H1 (cell line): ENCODE measurements at regions not wholly inside any gene's neighbourhood (a gene's known extent, or its start where the extent isn't known, plus 50 kb on each side); places are given as distances from the start of the nearest gene placed in this dataset.

Experiments used
- CTCF ChIA-PET: fragments of 300-600 bp; sonication (Branson Sonifier 250); formaldehyde crosslinking; loops from one replicate; lab custom pipeline; 2021; ENCODE audit not compliant: partially characterized antibody; lab: Charles Lee
- POLR2A ChIA-PET: fragments of 300-600 bp; sonication (Branson Sonifier 250); formaldehyde crosslinking; loops from one replicate; lab custom pipeline; 2021; ENCODE audit warnings: inconsistent platforms; ENCODE audit not compliant: partially characterized antibody; lab: Charles Lee
- DNase-seq, 2 experiments: peaks; one replicate each; pipeline versions ENCODE4 v3.0.0 to v3.0.0-alpha.2; 2010 to 2022; ENCODE audit warnings: low spot score in 2 of 2, low read depth in 1 of 2, mixed read lengths in 1 of 2
- FAIRE-seq: peaks from 2 replicates; lab custom pipeline; 2011; peaks lifted over from hg19 to GRCh38; lab: Jason Lieb, UNC
- H2AFZ ChIP-seq: 2 replicates; pipeline ENCODE4 v1.8.1; 2012; ENCODE audit warnings: low read length, inconsistent platforms
- H2AK5ac ChIP-seq: 2 replicates; pipeline ENCODE4 v1.6.1; 2013; ENCODE audit warnings: low read depth, low read length
- H2BK120ac ChIP-seq: replicated peaks from 2 replicates; pipeline ENCODE3; 2013; ENCODE audit warnings: low read depth, low read length, inconsistent platforms
- H2BK12ac ChIP-seq: 2 replicates; pipeline ENCODE4 v1.6.1; 2013; ENCODE audit warnings: low read depth, low read length
- H2BK15ac ChIP-seq: 2 replicates; pipeline ENCODE4 v1.6.1; 2013; ENCODE audit warnings: low read length
- H2BK20ac ChIP-seq: 2 replicates; pipeline ENCODE4 v1.6.1; 2013; ENCODE audit warnings: low read length
- H2BK5ac ChIP-seq: 2 replicates; pipeline ENCODE4 v1.6.1; 2013; ENCODE audit warnings: low read depth, low read length
- H3K14ac ChIP-seq: 2 replicates; pipeline ENCODE4 v1.6.1; 2013; ENCODE audit warnings: inconsistent platforms; ENCODE audit not compliant: insufficient read length
- H3K18ac ChIP-seq: 2 replicates; pipeline ENCODE4 v1.6.1; 2013; ENCODE audit warnings: low read length; ENCODE audit errors: extremely low read depth
- H3K23ac ChIP-seq: 2 replicates; pipeline ENCODE4 v1.6.1; 2013; ENCODE audit warnings: inconsistent platforms; ENCODE audit not compliant: insufficient read length
- H3K23me2 ChIP-seq: 2 replicates; pipeline ENCODE4 v1.6.1; 2013; ENCODE audit warnings: low read depth, low read length
- H3K27ac ChIP-seq: 2 replicates; pipeline ENCODE4 v1.6.1; 2011; ENCODE audit warnings: low read depth, low read length, inconsistent platforms
- H3K27me3 ChIP-seq, 4 experiments: replicated peaks in 1 of 4; 1 replicate in 1 of 4; 2 replicates in 3 of 4; pipeline versions ENCODE4 v1.6.1 to v1.8.1; 2011 to 2013; ENCODE audit warnings: low read length in 3 of 4, mild to moderate bottlenecking in 3 of 4, inconsistent platforms in 2 of 4, mixed read lengths in 2 of 4, moderate library complexity in 1 of 4; ENCODE audit not compliant: control insufficient read depth in 3 of 4, insufficient read depth in 3 of 4; ENCODE audit errors: extremely low read depth in 1 of 4
- H3K36me3 ChIP-seq, 4 experiments: 2 replicates each; pipeline versions ENCODE4 v1.6.1 to v1.8.1; 2011 to 2013; ENCODE audit warnings: mild to moderate bottlenecking in 4 of 4, low read length in 3 of 4, moderate library complexity in 2 of 4, control low read depth in 1 of 4, inconsistent platforms in 1 of 4; ENCODE audit not compliant: insufficient read depth in 4 of 4, control insufficient read depth in 2 of 4
- H3K4ac ChIP-seq: replicated peaks from 2 replicates; pipeline ENCODE3; 2013; ENCODE audit warnings: low read length, low read depth, mixed read lengths, inconsistent platforms; ENCODE audit not compliant: insufficient read length
- H3K4me1 ChIP-seq, 4 experiments: replicated peaks in 1 of 4; 1 replicate in 1 of 4; 2 replicates in 3 of 4; pipeline versions ENCODE4 v1.6.1 to v1.8.1; 2011 to 2013; ENCODE audit warnings: low read length in 3 of 4, inconsistent platforms in 2 of 4, mixed read lengths in 1 of 4; ENCODE audit not compliant: insufficient read depth in 4 of 4, control insufficient read depth in 3 of 4
- H3K4me2 ChIP-seq, 2 experiments: 2 replicates each; pipeline versions ENCODE4 v1.6.1 to v1.8.1; 2011 to 2013; ENCODE audit warnings: low read depth in 2 of 2, low read length in 2 of 2, control low read depth in 1 of 2, inconsistent platforms in 1 of 2, mild to moderate bottlenecking in 1 of 2; ENCODE audit not compliant: insufficient read depth in 1 of 2
- H3K4me3 ChIP-seq, 4 experiments: fragments of 200-600, 300-600 bp in 1 of 4; sonication (generic), shearing (Covaris generic), sonication (Bioruptor Twin) in 1 of 4; 2 replicates each; pipeline versions ENCODE4 v1.5.1 to v1.8.1; 2011 to 2016; ENCODE audit warnings: low read length in 4 of 4, low read depth in 3 of 4, control low read depth in 2 of 4, inconsistent platforms in 2 of 4, mild to moderate bottlenecking in 2 of 4, mixed read lengths in 1 of 4, moderate library complexity in 1 of 4; ENCODE audit not compliant: insufficient read depth in 2 of 4; ENCODE audit errors: extremely low read depth in 1 of 4
- H3K56ac ChIP-seq: replicated peaks from 2 replicates; pipeline ENCODE3; 2013; ENCODE audit warnings: low read depth, mild to moderate bottlenecking, mixed read lengths, low read length, inconsistent platforms; ENCODE audit not compliant: insufficient read length
- H3K79me1 ChIP-seq: 2 replicates; pipeline ENCODE4 v1.6.1; 2013; ENCODE audit warnings: low read depth, low read length, control low read depth
- H3K79me2 ChIP-seq, 2 experiments: 2 replicates each; pipeline versions ENCODE4 v1.6.1 to v1.8.1; 2012 to 2013; ENCODE audit warnings: low read length in 2 of 2, mild to moderate bottlenecking in 2 of 2, inconsistent platforms in 1 of 2; ENCODE audit not compliant: insufficient read depth in 2 of 2, control insufficient read depth in 1 of 2
- H3K9ac ChIP-seq, 4 experiments: replicated peaks in 1 of 4; 1 replicate in 1 of 4; 2 replicates in 3 of 4; pipeline versions ENCODE4 v1.6.1 to v1.8.1; 2011 to 2013; ENCODE audit warnings: low read depth in 3 of 4, low read length in 3 of 4, control low read depth in 2 of 4, mild to moderate bottlenecking in 2 of 4, moderate library complexity in 2 of 4, inconsistent platforms in 1 of 4; ENCODE audit errors: extremely low read depth in 1 of 4
- H3K9me3 ChIP-seq, 2 experiments: 2 replicates each; pipeline versions ENCODE4 v1.6.1 to v1.8.1; 2012 to 2013; ENCODE audit warnings: mild to moderate bottlenecking in 2 of 2, moderate library complexity in 2 of 2, control low read depth in 1 of 2, inconsistent platforms in 1 of 2, low read depth in 1 of 2, low read length in 1 of 2, mixed read lengths in 1 of 2; ENCODE audit not compliant: insufficient read depth in 2 of 2
- H4K20me1 ChIP-seq, 2 experiments: replicated peaks in 1 of 2; 2 replicates each; pipeline versions ENCODE3 to v1.8.1; 2011 to 2013; ENCODE audit warnings: inconsistent platforms in 2 of 2, low read length in 2 of 2, mild to moderate bottlenecking in 1 of 2; ENCODE audit not compliant: insufficient read depth in 2 of 2, control insufficient read depth in 1 of 2
- H4K5ac ChIP-seq: 2 replicates; pipeline ENCODE4 v1.6.1; 2013; ENCODE audit warnings: low read length, low read depth, mixed read lengths, inconsistent platforms; ENCODE audit not compliant: insufficient read length
- H4K8ac ChIP-seq: 2 replicates; pipeline ENCODE4 v1.8.0; 2013; ENCODE audit warnings: mild to moderate bottlenecking, moderate library complexity, low read length, inconsistent platforms; ENCODE audit not compliant: insufficient read depth; ENCODE audit errors: extremely low read depth
- H4K91ac ChIP-seq: replicated peaks from 2 replicates; pipeline ENCODE3; 2013; ENCODE audit warnings: low read length, mixed read lengths, inconsistent platforms; ENCODE audit not compliant: insufficient read length
- BACH1 ChIP-seq: IDR thresholded peaks from 2 replicates; pipeline ENCODE4 v1.6.1; 2012; ENCODE audit warnings: low read length, improper control_type of control experiment
- SRF ChIP-seq: IDR thresholded peaks from 2 replicates; pipeline ENCODE4 v1.6.1; 2011; ENCODE audit warnings: mild to moderate bottlenecking, low read depth, low read length, moderate library complexity
- WGBS, 2 experiments: shearing (Covaris generic) in 1 of 2; methylation state at CpG; one replicate each; pipeline versions ENCODE4 v1.1.6 to v1.1.7; 2013 to 2015; ENCODE audit warnings: low lambda C conversion rate in 2 of 2, mixed read lengths in 2 of 2, inconsistent platforms in 1 of 2, low coverage in 1 of 2, missing lambda C conversion rate in 1 of 2; ENCODE audit not compliant: insufficient replicate concordance in 2 of 2, insufficient coverage in 1 of 2, insufficient read length in 1 of 2; ENCODE audit errors: extremely low coverage in 1 of 2, missing lambda C conversion rate in 1 of 2; 5-methylcytosine and 5-hydroxymethylcytosine counted together

DNA sequence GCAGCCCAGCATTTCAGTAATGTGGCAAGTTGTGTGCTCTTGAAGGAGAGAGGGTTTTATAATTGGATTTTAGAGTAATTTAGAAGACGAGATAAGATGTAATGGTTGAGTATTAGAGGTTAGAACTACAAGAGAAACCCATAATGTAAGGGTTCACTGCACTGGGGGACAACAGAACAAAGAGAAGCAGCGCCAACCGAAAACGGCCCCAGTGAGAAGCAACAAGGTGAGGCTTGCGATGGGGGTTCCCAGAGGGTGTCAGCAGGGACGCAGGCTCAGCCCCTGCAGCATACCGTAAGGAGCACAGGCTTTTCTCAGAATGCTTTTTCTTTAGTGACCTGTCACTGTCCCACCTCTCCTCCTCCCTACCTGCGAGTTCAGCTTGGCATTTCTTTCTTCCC lies 183.9 kb upstream of the ETAA1 start:
- no peak overlapping the region; the same call in 1 of the 2 replicates for H2BK5ac ChIP-seq
- H4K20me1 ChIP-seq, result peaks cover 0 to 5% of the 10 kb centered on the region in 2 experiments
- no peak overlapping the region for H3K23ac ChIP-seq
- H2AFZ ChIP-seq, result no peak overlapping the region
- H3K4me3 ChIP-seq, result no peak overlapping the region
- no peak overlapping the region for H3K56ac ChIP-seq
- no peak for FAIRE-seq
- H3K14ac ChIP-seq, result no peak overlapping the region
- H2BK20ac ChIP-seq, result no peak overlapping the region
- H4K8ac ChIP-seq, result no peak overlapping the region
- CTCF ChIA-PET, result no interaction called here
- H3K9ac ChIP-seq, result no peak overlapping the region
- no peak overlapping the region for H3K4me2 ChIP-seq
- 79 to 100% methylated on average over 1 to 8 of the region's 8 CpGs for WGBS, 2 experiments
- no peak overlapping the region for H4K91ac ChIP-seq
- no peak overlapping the region for H3K4ac ChIP-seq
- H3K36me3 ChIP-seq, result no peaks in the 10 kb centered on the region
- no peak overlapping the region for H2BK15ac ChIP-seq
- POLR2A ChIA-PET, result interaction anchor here (0.6 kb wide), 1 partner anchor 941 kb away, joined by 4 read pairs; no protein-coding TSS in a partner anchor
- DNase-seq, result no peak
- H3K27ac ChIP-seq, result no peak overlapping the region
- peaks cover 2 to 6% (median 3%) of the 10 kb centered on the region in 4 experiments; a peak in 5 of 7 replicates for H3K4me1 ChIP-seq
- H2BK120ac ChIP-seq, result no peak overlapping the region
- H3K27me3 ChIP-seq, result no peaks in the 10 kb centered on the region
- H4K5ac ChIP-seq, result no peak overlapping the region
- H3K9me3 ChIP-seq, result peaks cover 0 to 9% of the 10 kb centered on the region in 2 experiments; a peak in 1 of 4 replicates
- H2AK5ac ChIP-seq, result 0 out of 2 replicates have a peak overlapping the region, but pooled peaks have one; percentile 67
- H3K79me2 ChIP-seq, result no peaks in the 10 kb centered on the region
- H2BK12ac ChIP-seq, result 0 out of 2 replicates have a peak overlapping the region, but pooled peaks have one; percentile 88
- H3K79me1 ChIP-seq, result no peaks in the 10 kb centered on the region
- H3K23me2 ChIP-seq, result peaks cover 13% of the 10 kb centered on the region; the same call in 1 of the 2 replicates
- H3K18ac ChIP-seq, result no peak overlapping the region
- TF ChIP-seq SRF (no peak), BACH1 (no peak)
